ENCODE measurements at regions not wholly inside any gene's neighbourhood (a gene's known extent, or its start where the extent isn't known, plus 50 kb on each side); places are given as distances from the start of the nearest gene placed in this dataset.

- TF ChIP-seq CTCF (IDR thresholded peaks at IDR 0.05; ENCODE audit: low read length) (no peak), EZH2 (IDR thresholded peaks at IDR 0.05; ENCODE audit: borderline replicate concordance, low read length) (no peak)
Observed at GRCh38 chr2:67950018-67950417, 112.8 kb downstream of the C1D start.

Measured in OCI-LY1 (cell line).